ENCODE measurements at regions not wholly inside any gene's neighbourhood (a gene's known extent, or its start where the extent isn't known, plus 50 kb on each side); places are given as distances from the start of the nearest gene placed in this dataset.

DNA sequence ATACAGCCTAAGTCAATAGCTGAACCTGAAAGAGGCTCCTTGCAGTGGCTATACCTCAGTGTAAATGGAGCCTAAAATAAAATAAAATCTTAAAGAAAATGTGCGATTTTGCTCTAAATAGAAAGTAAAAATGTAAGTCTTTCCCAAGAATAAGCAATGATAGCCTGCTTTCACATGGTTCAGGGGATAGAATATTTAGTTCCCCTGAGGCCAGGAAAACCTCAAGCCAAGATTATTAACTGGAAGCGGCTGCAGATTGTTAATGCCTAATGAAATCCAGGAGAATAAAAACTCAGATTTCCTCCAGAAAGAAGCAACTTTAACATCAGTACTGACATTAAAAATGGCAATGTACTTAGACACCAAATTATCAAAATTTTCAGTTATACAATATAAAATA, 463.7 kb downstream of the CYLC2 start:
- no peak overlapping the region for H3K4me3 ChIP-seq (ENCODE audit: low read length)
- Mint-ChIP-seq H3K27ac (no peak overlapping the region), H3K36me3 (ENCODE audit: low read depth) (no peaks in the 10 kb centered on the region), H3K4me1 (no peaks in the 10 kb centered on the region), H3K27me3 (ENCODE audit: insufficient read depth) (no peaks in the 10 kb centered on the region), H3K9me3 (no peaks in the 10 kb centered on the region), H3K4me3 (no peak overlapping the region)
- no peaks in the 10 kb centered on the region for H3K36me3 ChIP-seq (ENCODE audit: control insufficient read depth, insufficient read depth, low read length)
- no peaks in the 10 kb centered on the region for H3K27me3 ChIP-seq (ENCODE audit: control insufficient read depth, insufficient read depth, low read length, poor library complexity, severe bottlenecking)
- WGBS, 2 experiments (ENCODE audit: insufficient coverage in 1 of 2, insufficient read length in 1 of 2): 80 to 86% methylated on average over 1 to 2 of the region's 2 CpGs
- no peaks in the 10 kb centered on the region for H3K4me1 ChIP-seq (ENCODE audit: control insufficient read depth, insufficient read depth, low read length)
- H3K9ac ChIP-seq (ENCODE audit: extremely low read depth, low read length, poor library complexity, severe bottlenecking): no peak overlapping the region
- DNase-seq: no peak
- peaks cover 36% of the 10 kb centered on the region for H3K9me3 ChIP-seq (ENCODE audit: control insufficient read depth, low read length)
- TF ChIP-seq, protein P1, sequence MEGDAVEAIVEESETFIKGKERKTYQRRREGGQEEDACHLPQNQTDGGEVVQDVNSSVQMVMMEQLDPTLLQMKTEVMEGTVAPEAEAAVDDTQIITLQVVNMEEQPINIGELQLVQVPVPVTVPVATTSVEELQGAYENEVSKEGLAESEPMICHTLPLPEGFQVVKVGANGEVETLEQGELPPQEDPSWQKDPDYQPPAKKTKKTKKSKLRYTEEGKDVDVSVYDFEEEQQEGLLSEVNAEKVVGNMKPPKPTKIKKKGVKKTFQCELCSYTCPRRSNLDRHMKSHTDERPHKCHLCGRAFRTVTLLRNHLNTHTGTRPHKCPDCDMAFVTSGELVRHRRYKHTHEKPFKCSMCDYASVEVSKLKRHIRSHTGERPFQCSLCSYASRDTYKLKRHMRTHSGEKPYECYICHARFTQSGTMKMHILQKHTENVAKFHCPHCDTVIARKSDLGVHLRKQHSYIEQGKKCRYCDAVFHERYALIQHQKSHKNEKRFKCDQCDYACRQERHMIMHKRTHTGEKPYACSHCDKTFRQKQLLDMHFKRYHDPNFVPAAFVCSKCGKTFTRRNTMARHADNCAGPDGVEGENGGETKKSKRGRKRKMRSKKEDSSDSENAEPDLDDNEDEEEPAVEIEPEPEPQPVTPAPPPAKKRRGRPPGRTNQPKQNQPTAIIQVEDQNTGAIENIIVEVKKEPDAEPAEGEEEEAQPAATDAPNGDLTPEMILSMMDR (conservative IDR thresholded peaks at IDR 0.05): no peak
- no peak overlapping the region for H3K27ac ChIP-seq (ENCODE audit: low read depth, low read length)

DNA sequence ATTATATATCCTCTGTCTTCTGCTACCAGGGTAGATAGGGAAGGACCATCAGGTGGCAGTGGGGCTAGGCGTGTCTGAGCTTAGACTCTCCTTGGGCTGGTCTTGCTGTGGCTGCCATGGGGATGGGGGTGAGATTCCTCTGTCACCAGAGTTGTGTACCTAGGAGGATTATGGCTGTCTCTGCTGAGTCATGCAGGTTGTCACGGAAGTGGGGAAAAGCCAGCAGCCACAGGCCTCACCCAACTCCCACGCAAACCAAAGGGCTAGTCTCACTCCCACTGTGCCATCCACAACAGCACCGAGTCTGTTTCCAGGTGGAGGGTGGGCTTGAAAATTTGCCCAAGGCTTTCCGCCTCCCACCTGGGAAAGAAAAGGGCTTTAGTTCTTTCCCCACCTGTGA, 476.1 kb downstream of the CYLC2 start:
- Histone ChIP-seq H3K27ac (ENCODE audit: low read depth, low read length) (no peak overlapping the region), H3K4me1 (ENCODE audit: control insufficient read depth, insufficient read depth, low read length) (no peaks in the 10 kb centered on the region), H3K36me3 (ENCODE audit: control insufficient read depth, insufficient read depth, low read length) (no peaks in the 10 kb centered on the region), H3K4me3 (ENCODE audit: low read length) (no peak overlapping the region), H3K9me3 (ENCODE audit: control insufficient read depth, low read length) (peaks cover 18% of the 10 kb centered on the region), H3K9ac (ENCODE audit: extremely low read depth, low read length, poor library complexity, severe bottlenecking) (no peak overlapping the region), H3K27me3 (ENCODE audit: control insufficient read depth, insufficient read depth, low read length, poor library complexity, severe bottlenecking) (no peaks in the 10 kb centered on the region)
- Mint-ChIP-seq H3K36me3 (ENCODE audit: low read depth) (no peaks in the 10 kb centered on the region), H3K27ac (no peak overlapping the region), H3K9me3 (no peaks in the 10 kb centered on the region), H3K4me1 (peaks cover 31% of the 10 kb centered on the region), H3K4me3 (no peak overlapping the region), H3K27me3 (ENCODE audit: insufficient read depth) (no peaks in the 10 kb centered on the region)
- 83 to 90% methylated on average over 3 to 5 of the region's 5 CpGs for WGBS, 2 experiments (ENCODE audit: insufficient coverage in 1 of 2, insufficient read length in 1 of 2)
- TF ChIP-seq, protein P1 (conservative IDR thresholded peaks at IDR 0.05): no peak
- no peak for DNase-seq

DNA sequence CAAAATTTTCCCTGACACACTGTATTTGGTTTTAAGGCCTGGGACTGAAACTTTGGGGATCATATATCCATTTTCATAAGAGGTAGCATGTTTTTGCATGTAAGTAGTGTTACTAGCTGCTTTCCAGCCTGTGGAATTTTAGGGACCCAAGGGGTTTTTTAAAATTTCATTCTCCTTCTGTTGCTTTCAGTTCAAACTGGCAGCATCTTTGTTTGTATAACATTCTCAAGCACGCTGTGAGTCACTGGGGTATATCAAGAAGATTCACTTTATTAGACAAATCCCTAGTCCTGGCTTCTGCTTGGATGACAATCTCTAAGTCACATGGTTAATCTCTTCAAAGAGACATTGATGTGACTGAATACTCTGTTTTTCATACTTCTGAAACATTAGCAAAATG, 479.0 kb downstream of the CYLC2 start:
- no peaks in the 10 kb centered on the region for H3K9me3 Mint-ChIP-seq
- H3K36me3 ChIP-seq (ENCODE audit: control insufficient read depth, insufficient read depth, low read length): no peaks in the 10 kb centered on the region
- no peak overlapping the region for H3K4me3 Mint-ChIP-seq

More for the DNA sequence above, 479.0 kb downstream of the CYLC2 start:
- Histone ChIP-seq H3K9me3 (ENCODE audit: control insufficient read depth, low read length) (peaks cover 15% of the 10 kb centered on the region), H3K4me3 (ENCODE audit: low read length) (no peak overlapping the region), H3K27ac (ENCODE audit: low read depth, low read length) (no peak overlapping the region), H3K9ac (ENCODE audit: extremely low read depth, low read length, poor library complexity, severe bottlenecking) (no peak overlapping the region), H3K27me3 (ENCODE audit: control insufficient read depth, insufficient read depth, low read length, poor library complexity, severe bottlenecking) (no peaks in the 10 kb centered on the region), H3K4me1 (ENCODE audit: control insufficient read depth, insufficient read depth, low read length) (no peaks in the 10 kb centered on the region)
- no peak overlapping the region for H3K27ac Mint-ChIP-seq
- H3K4me1 Mint-ChIP-seq: peaks cover 31% of the 10 kb centered on the region
- no peak for DNase-seq
- H3K27me3 Mint-ChIP-seq (ENCODE audit: insufficient read depth): no peaks in the 10 kb centered on the region
- TF ChIP-seq, protein P1 (conservative IDR thresholded peaks at IDR 0.05): no peak
- WGBS, 2 experiments (ENCODE audit: insufficient coverage in 1 of 2, insufficient read length in 1 of 2): 76% methylated on average over 1 of the region's 1 CpG; no CpG with 5 or more reads in 1 of the 2 experiments
- no peaks in the 10 kb centered on the region for H3K36me3 Mint-ChIP-seq (ENCODE audit: low read depth)

Data from endodermal cell (in vitro differentiated cells).